Body of pancreas (tissue), 4 donors: ENCODE measurements at regions not wholly inside any gene's neighbourhood (a gene's known extent, or its start where the extent isn't known, plus 50 kb on each side); places are given as distances from the start of the nearest gene placed in this dataset.

Source experiments
- ATAC-seq: fragments of 150-250 bp; one replicate; pipeline ENCODE4 v1.9.1; 2016
- DNase-seq, 4 donors: peaks; one replicate each; pipeline ENCODE4 v3.0.0-alpha.2; 2019
- H3K27ac ChIP-seq, 4 donors: fragments of 200-600 bp; sonication (generic); 1 replicate in 3 of 4; 2 replicates in 1 of 4; pipeline versions ENCODE4 v1.5.1 to v1.6.1; 2016 to 2019; ENCODE audit warnings: mild to moderate bottlenecking in 1 of 4, mixed read lengths in 1 of 4, moderate library complexity in 1 of 4
- H3K27me3 ChIP-seq, 2 donors: fragments of 200-600 bp; sonication (generic); one replicate each; pipeline ENCODE4 v1.6.0; 2016; ENCODE audit warnings: mild to moderate bottlenecking in 1 of 2
- H3K36me3 ChIP-seq, 2 donors: fragments of 200-600 bp; sonication (generic); replicated peaks in 1 of 2; 2 replicates each; pipeline ENCODE4 v1.5.1; 2016; ENCODE audit warnings: low read depth in 2 of 2; ENCODE audit not compliant: insufficient read depth in 1 of 2
- H3K4me1 ChIP-seq: fragments of 200-600 bp; sonication (generic); one replicate; pipeline ENCODE4 v1.6.0; 2016
- H3K4me3 ChIP-seq, 2 donors: fragments of 200-600 bp; sonication (generic); 1 replicate in 1 of 2; 2 replicates in 1 of 2; pipeline ENCODE4 v1.5.1; 2016 to 2019
- H3K9me3 ChIP-seq, 3 donors: fragments of 200-600 bp; sonication (generic); 1 replicate in 2 of 3; 2 replicates in 1 of 3; pipeline ENCODE4 v1.5.1; 2016
- POLR2A ChIP-seq, 3 donors: fragments of 450-650 bp; IDR thresholded peaks; one replicate each; pipeline ENCODE4 v1.6.1; 2016; ENCODE audit warnings: antibody characterized with exemption in 3 of 3, mild to moderate bottlenecking in 2 of 3
- WGBS, 2 donors: methylation state at CpG; one replicate each; pipeline ENCODE4 v1.1.5; 2017; 5-methylcytosine and 5-hydroxymethylcytosine counted together
- intact Hi-C: fragments of 100-400 bp; cut with DNase I; formaldehyde crosslinking; loops from one replicate; pipeline ENCODE4 v1.15.1; 2023
- TF ChIP-seq, protein P1 (sequence below), 7 experiments: fragments of 450-650 bp in 4 of 7; fragments of 200-600 bp in 3 of 7; sonication (generic) in 3 of 7; IDR thresholded peaks; one replicate each; pipeline ENCODE4 v1.5.1; 2016 to 2019; ENCODE audit warnings: antibody characterized with exemption in 7 of 7

DNA sequence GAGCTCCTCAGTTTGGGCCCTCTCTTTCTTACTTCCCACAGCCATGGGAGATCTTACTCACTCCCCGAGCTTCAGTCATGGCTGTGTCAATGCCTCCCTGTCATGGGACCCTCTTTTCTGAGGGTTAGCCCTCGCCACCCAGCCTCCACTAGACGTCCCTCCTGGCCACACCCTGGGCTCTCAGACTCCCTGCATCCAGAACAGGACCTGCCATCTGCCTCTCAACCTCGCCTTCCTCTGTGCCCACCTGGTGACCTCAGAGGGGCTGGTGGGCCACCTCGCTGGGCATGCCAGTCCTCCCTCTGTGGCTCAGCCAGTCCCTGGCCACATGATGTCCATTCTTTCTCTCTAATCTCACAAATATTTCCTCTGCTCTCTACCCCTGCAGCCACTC, 54.6 kb upstream of the MED9 start:
- intact Hi-C loops = no loop called here
- peaks cover 15% of the 10 kb centered on the region for H3K4me1 ChIP-seq
- no peak for TF ChIP-seq POLR2A (IDR thresholded peaks at IDR 0.05)
- TF ChIP-seq, protein P1, sequence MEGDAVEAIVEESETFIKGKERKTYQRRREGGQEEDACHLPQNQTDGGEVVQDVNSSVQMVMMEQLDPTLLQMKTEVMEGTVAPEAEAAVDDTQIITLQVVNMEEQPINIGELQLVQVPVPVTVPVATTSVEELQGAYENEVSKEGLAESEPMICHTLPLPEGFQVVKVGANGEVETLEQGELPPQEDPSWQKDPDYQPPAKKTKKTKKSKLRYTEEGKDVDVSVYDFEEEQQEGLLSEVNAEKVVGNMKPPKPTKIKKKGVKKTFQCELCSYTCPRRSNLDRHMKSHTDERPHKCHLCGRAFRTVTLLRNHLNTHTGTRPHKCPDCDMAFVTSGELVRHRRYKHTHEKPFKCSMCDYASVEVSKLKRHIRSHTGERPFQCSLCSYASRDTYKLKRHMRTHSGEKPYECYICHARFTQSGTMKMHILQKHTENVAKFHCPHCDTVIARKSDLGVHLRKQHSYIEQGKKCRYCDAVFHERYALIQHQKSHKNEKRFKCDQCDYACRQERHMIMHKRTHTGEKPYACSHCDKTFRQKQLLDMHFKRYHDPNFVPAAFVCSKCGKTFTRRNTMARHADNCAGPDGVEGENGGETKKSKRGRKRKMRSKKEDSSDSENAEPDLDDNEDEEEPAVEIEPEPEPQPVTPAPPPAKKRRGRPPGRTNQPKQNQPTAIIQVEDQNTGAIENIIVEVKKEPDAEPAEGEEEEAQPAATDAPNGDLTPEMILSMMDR (IDR thresholded peaks at IDR 0.05) = no peak
- ATAC-seq (no peak), DNase-seq (no peak)
- no peaks in the 10 kb centered on the region for H3K36me3 ChIP-seq
- WGBS, 2 donors = 80 to 82% methylated on average over 5 of the region's 5 CpGs
- H3K4me3 ChIP-seq = no peak overlapping the region
- H3K27me3 ChIP-seq = no peaks in the 10 kb centered on the region
- H3K27ac ChIP-seq = no peak overlapping the region
- peaks cover 0 to 6% (median 0%) of the 10 kb centered on the region in 3 donors for H3K9me3 ChIP-seq

DNA sequence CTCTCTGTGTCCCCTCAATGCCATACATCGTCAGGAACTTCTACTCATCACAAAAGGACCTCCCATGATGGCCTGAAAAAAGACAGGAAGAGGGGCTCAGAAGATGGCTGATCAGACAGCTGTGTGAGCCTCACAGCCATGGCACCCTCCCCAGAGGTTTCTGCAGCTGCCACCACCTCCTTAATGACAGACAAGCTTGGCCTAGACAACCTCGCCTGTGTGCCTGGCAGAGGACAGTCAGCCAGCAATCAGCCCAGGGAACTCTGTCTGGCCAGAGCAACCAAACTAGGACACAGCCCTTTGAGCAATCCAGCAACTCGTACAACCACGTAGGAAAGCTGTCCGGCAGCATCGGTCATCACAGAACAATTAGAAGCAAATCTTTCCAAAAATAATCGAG, 54.2 kb upstream of the MED9 start:
- Histone ChIP-seq H3K4me1 (peaks cover 15% of the 10 kb centered on the region), H3K4me3 (no peak overlapping the region), H3K27me3 (no peaks in the 10 kb centered on the region), H3K36me3 (no peaks in the 10 kb centered on the region), H3K9me3 (peaks cover 0 to 6% (median 0%) of the 10 kb centered on the region in 3 donors), H3K27ac (no peak overlapping the region)
- intact Hi-C loops = no loop called here
- 83 to 88% methylated on average over 7 of the region's 7 CpGs for WGBS, 2 donors
- ATAC-seq = no peak
- no peak for DNase-seq
- no peak for TF ChIP-seq POLR2A (IDR thresholded peaks at IDR 0.05)
- TF ChIP-seq, protein P1 (IDR thresholded peaks at IDR 0.05) = no peak

DNA sequence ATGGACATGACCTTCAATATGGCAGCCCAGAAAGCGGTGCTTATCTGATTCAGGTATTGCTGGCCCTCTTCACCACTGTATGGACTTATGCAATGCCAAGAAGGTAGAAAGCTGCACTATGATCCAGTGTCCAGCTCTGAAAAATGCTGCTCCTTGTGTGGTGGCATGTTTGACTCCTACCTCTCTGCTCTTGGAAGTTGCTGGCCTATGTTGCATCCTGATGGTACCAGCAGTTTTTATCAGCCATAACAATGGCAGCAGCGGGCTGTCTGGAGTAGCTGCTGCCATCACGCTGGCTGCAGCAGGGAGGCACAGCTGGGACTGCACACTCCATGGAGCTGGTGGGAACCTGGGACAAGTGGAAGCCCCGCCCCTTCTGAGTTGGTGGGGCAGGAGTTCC, 53.1 kb upstream of the MED9 start:
- Histone ChIP-seq H3K36me3 (no peaks in the 10 kb centered on the region), H3K27me3 (no peaks in the 10 kb centered on the region), H3K4me1 (peaks cover 10% of the 10 kb centered on the region), H3K4me3 (no peak overlapping the region), H3K9me3 (peaks cover 0 to 6% (median 0%) of the 10 kb centered on the region in 3 donors), H3K27ac (no peak overlapping the region)
- TF ChIP-seq, protein P1 (IDR thresholded peaks at IDR 0.05) = no peak
- TF ChIP-seq POLR2A (IDR thresholded peaks at IDR 0.05) = no peak
- DNase-seq (no peak), ATAC-seq (no peak)
- intact Hi-C loops = no loop called here
- 87 to 90% methylated on average over 2 to 4 of the region's 4 CpGs for WGBS, 2 donors

DNA sequence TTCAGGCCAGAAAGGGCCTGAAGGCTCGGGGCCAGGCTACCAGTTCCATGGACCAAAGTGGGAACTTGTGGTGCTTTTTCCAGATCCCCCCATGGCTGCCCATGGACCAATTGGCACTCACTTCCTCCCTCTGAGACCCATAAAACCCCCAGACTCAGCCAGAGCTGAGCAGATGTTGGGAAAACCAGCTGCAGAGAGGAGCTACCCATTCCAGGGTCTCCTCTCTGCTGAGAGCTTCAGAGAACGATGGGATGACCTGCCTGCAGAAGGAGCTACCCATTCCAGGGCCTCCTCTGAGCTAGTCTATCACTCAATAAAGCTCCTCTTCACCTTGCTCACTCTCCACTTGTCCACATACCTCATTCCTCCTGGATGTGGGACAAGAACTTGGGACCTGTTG, 52.2 kb upstream of the MED9 start:
- no peak for TF ChIP-seq POLR2A (IDR thresholded peaks at IDR 0.05)
- Histone ChIP-seq H3K4me3 (no peak overlapping the region), H3K4me1 (peaks cover 14% of the 10 kb centered on the region), H3K27ac (no peak overlapping the region), H3K36me3 (no peaks in the 10 kb centered on the region), H3K27me3 (no peaks in the 10 kb centered on the region), H3K9me3 (peaks cover 0 to 6% (median 0%) of the 10 kb centered on the region in 3 donors)
- intact Hi-C loops = no loop called here
- ATAC-seq (no peak), DNase-seq (no peak)
- WGBS, 2 donors = 38 to 96% methylated on average over 1 to 2 of the region's 2 CpGs

DNA sequence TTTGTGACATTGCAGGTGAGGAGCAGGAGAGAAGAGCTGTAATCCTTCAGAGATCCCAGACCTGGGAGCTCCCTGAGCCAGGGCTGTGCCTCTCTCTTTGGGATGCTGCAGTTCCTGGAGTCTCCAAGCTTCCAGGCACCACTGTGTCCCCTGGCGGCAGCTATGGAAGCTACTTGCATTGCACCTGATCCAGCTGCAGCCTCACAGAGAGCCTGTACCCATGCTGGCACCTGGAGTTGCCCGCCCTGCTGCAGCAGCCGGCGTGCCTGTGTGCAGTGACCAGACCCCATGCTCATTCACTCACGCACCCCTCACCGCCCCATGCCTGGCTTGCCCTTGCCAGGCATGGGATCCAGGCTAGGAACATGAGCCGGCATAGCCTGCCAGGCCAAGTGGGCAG, 51.8 kb upstream of the MED9 start:
- Histone ChIP-seq H3K36me3 (no peaks in the 10 kb centered on the region), H3K27ac (no peak overlapping the region), H3K4me1 (peaks cover 15% of the 10 kb centered on the region), H3K4me3 (no peak overlapping the region), H3K9me3 (peaks cover 0 to 6% (median 0%) of the 10 kb centered on the region in 3 donors), H3K27me3 (no peaks in the 10 kb centered on the region)
- no peak for DNase-seq
- TF ChIP-seq, protein P1 (IDR thresholded peaks at IDR 0.05) = no peak
- no peak for TF ChIP-seq POLR2A (IDR thresholded peaks at IDR 0.05)
- intact Hi-C loops = no loop called here
- 93 to 98% methylated on average over 7 of the region's 7 CpGs for WGBS, 2 donors
- no peak for ATAC-seq
